ENCODE measurements at regions not wholly inside any gene's neighbourhood (a gene's known extent, or its start where the extent isn't known, plus 50 kb on each side); places are given as distances from the start of the nearest gene placed in this dataset.

GRCh38 chr4:159649237-159649636 is 546.4 kb downstream of the RAPGEF2 start:
- Mint-ChIP-seq H3K4me3 (no peak overlapping the region), H3K27me3 (no peaks in the 10 kb centered on the region), H3K4me1 (no peaks in the 10 kb centered on the region), H3K27ac (no peak overlapping the region), H3K9me3 (ENCODE audit: insufficient read depth) (peaks cover 9% of the 10 kb centered on the region)
- no peaks in the 10 kb centered on the region for H3K79me2 ChIP-seq (ENCODE audit: control insufficient read depth, insufficient read depth, low read length)
- POLR2A ChIA-PET = no interaction called here
- TF ChIP-seq CTCF (IDR thresholded peaks at IDR 0.05) (no peak), EZH2 (IDR thresholded peaks at IDR 0.05; ENCODE audit: borderline replicate concordance, insufficient read depth, low read depth, low read length, poor library complexity, severe bottlenecking) (no peak)
- peaks cover 0 to 2% (median 0%) of the 10 kb centered on the region in 3 donors for H3K9me3 ChIP-seq (ENCODE audit: control extremely low read depth in 1 of 3, control insufficient read depth in 2 of 3, insufficient read depth in 1 of 3, low read length in 2 of 3)
- H3K4me2 ChIP-seq (replicated peaks; ENCODE audit: low read depth, low read length, poor library complexity, severe bottlenecking) = no peak overlapping the region
- no peaks in the 10 kb centered on the region for H4K20me1 ChIP-seq (ENCODE audit: control insufficient read depth, insufficient read depth, low read length, poor library complexity, severe bottlenecking)
- H3K36me3 ChIP-seq (replicated peaks in 1 of 2; ENCODE audit: control extremely low read depth in 1 of 2, control insufficient read depth in 1 of 2, extremely low read depth in 1 of 2, insufficient read depth in 2 of 2, low read length in 1 of 2) = no peaks in the 10 kb centered on the region
- CTCF ChIA-PET = no interaction called here
- no peak overlapping the region for H3K9ac ChIP-seq (ENCODE audit: low read length)
- H3K27ac ChIP-seq (ENCODE audit: low read length in 2 of 2) = no peak overlapping the region
- no peak overlapping the region for H3K4me3 ChIP-seq (ENCODE audit: control extremely low read depth in 1 of 5, extremely low read depth in 1 of 5, insufficient read depth in 1 of 5, low read depth in 2 of 5, low read length in 4 of 5)
- H3K4me1 ChIP-seq (ENCODE audit: control insufficient read depth in 2 of 2, insufficient read depth in 2 of 2, low read length in 2 of 2) = no peaks in the 10 kb centered on the region
- intact Hi-C loops (cut with micrococcal nuclease) = no loop called here
- no peak overlapping the region for H2AFZ ChIP-seq (ENCODE audit: insufficient read depth, low read depth, low read length, poor library complexity, severe bottlenecking)
- H3K27me3 ChIP-seq (replicated peaks in 1 of 4; ENCODE audit: control extremely low read depth in 1 of 4, control insufficient read depth in 3 of 4, insufficient read depth in 4 of 4, low read length in 3 of 4) = no peaks in the 10 kb centered on the region
- DNase-seq = no peak
- ATAC-seq (ENCODE audit: low read depth) = no peak

- H3K4me3 ChIP-seq (ENCODE audit: control extremely low read depth in 1 of 5, extremely low read depth in 1 of 5, insufficient read depth in 1 of 5, low read depth in 2 of 5, low read length in 4 of 5) = no peak overlapping the region
- DNase-seq (no peak), ATAC-seq (ENCODE audit: low read depth) (no peak)
- no peaks in the 10 kb centered on the region for H3K4me1 ChIP-seq (ENCODE audit: control insufficient read depth in 2 of 2, insufficient read depth in 2 of 2, low read length in 2 of 2)
- intact Hi-C loops (cut with micrococcal nuclease) = no loop called here
- no peak overlapping the region for H3K4me2 ChIP-seq (replicated peaks; ENCODE audit: low read depth, low read length, poor library complexity, severe bottlenecking)
- no peaks in the 10 kb centered on the region for H3K36me3 ChIP-seq (replicated peaks in 1 of 2; ENCODE audit: control extremely low read depth in 1 of 2, control insufficient read depth in 1 of 2, extremely low read depth in 1 of 2, insufficient read depth in 2 of 2, low read length in 1 of 2)
- H2AFZ ChIP-seq (ENCODE audit: insufficient read depth, low read depth, low read length, poor library complexity, severe bottlenecking) = no peak overlapping the region
- Mint-ChIP-seq H3K27ac (no peak overlapping the region), H3K9me3 (ENCODE audit: insufficient read depth) (peaks cover 5% of the 10 kb centered on the region), H3K4me3 (no peak overlapping the region), H3K27me3 (no peaks in the 10 kb centered on the region), H3K4me1 (no peaks in the 10 kb centered on the region)
- TF ChIP-seq CTCF (IDR thresholded peaks at IDR 0.05) = no peak
- TF ChIP-seq EZH2 (IDR thresholded peaks at IDR 0.05; ENCODE audit: borderline replicate concordance, insufficient read depth, low read depth, low read length, poor library complexity, severe bottlenecking) = no peak
- H3K27ac ChIP-seq (ENCODE audit: low read length in 2 of 2) = no peak overlapping the region
- H3K9ac ChIP-seq (ENCODE audit: low read length) = no peak overlapping the region
- no peaks in the 10 kb centered on the region for H3K27me3 ChIP-seq (replicated peaks in 1 of 4; ENCODE audit: control extremely low read depth in 1 of 4, control insufficient read depth in 3 of 4, insufficient read depth in 4 of 4, low read length in 3 of 4)
- CTCF ChIA-PET = no interaction called here
- H3K79me2 ChIP-seq (ENCODE audit: control insufficient read depth, insufficient read depth, low read length) = no peaks in the 10 kb centered on the region
- H3K9me3 ChIP-seq (ENCODE audit: control extremely low read depth in 1 of 3, control insufficient read depth in 2 of 3, insufficient read depth in 1 of 3, low read length in 2 of 3) = peaks cover 0 to 3% (median 0%) of the 10 kb centered on the region in 3 donors
- POLR2A ChIA-PET = no interaction called here
- no peaks in the 10 kb centered on the region for H4K20me1 ChIP-seq (ENCODE audit: control insufficient read depth, insufficient read depth, low read length, poor library complexity, severe bottlenecking)
- WGBS (ENCODE audit: insufficient coverage) = 79% methylated on average over 1 of the region's 1 CpG
These were observed 550.0 kb downstream of the RAPGEF2 start for GRCh38 chr4:159652871-159653270.

Data from B cell (primary cell).